Endothelial cell (in vitro differentiated cells): ENCODE measurements at regions not wholly inside any gene's neighbourhood (a gene's known extent, or its start where the extent isn't known, plus 50 kb on each side); places are given as distances from the start of the nearest gene placed in this dataset.
A peak's percentile ranks its signal among the peaks of the same experiment; 100 is the strongest.

Experiments used
- DNase-seq: peaks from one replicate; pipeline ENCODE4 v3.0.0; 2021; ENCODE audit warnings: low spot score
- H3K27ac Mint-ChIP-seq: one replicate; pipeline ENCODE4 v1.8.0; 2021; ENCODE audit warnings: mixed read lengths, inconsistent platforms; ENCODE audit not compliant: unreplicated experiment
- H3K27me3 Mint-ChIP-seq: one replicate; pipeline ENCODE4 v1.8.0; 2021; ENCODE audit warnings: mild to moderate bottlenecking, moderate library complexity, mixed read lengths, inconsistent platforms; ENCODE audit not compliant: unreplicated experiment
- H3K36me3 Mint-ChIP-seq: one replicate; pipeline ENCODE4 v1.8.0; 2021; ENCODE audit warnings: mild to moderate bottlenecking, low read depth, mixed read lengths, inconsistent platforms; ENCODE audit not compliant: unreplicated experiment
- H3K4me1 Mint-ChIP-seq: one replicate; pipeline ENCODE4 v1.8.0; 2021; ENCODE audit warnings: mild to moderate bottlenecking, mixed read lengths, inconsistent platforms; ENCODE audit not compliant: unreplicated experiment
- H3K4me3 Mint-ChIP-seq: one replicate; pipeline ENCODE4 v1.8.0; 2021; ENCODE audit warnings: mild to moderate bottlenecking, mixed read lengths, inconsistent platforms; ENCODE audit not compliant: unreplicated experiment
- H3K9me3 Mint-ChIP-seq: one replicate; pipeline ENCODE4 v1.8.0; 2021; ENCODE audit warnings: mixed read lengths, inconsistent platforms; ENCODE audit not compliant: unreplicated experiment
- CTCF ChIP-seq: fragments of 200-600 bp; sonication (generic); IDR thresholded peaks from one replicate; pipeline ENCODE4 v1.5.0; 2021; ENCODE audit warnings: antibody characterized with exemption; ENCODE audit not compliant: unreplicated experiment

GRCh38 chr5:82364497-82364896 is 86.3 kb upstream of the RPS23 start:
- Mint-ChIP-seq H3K27me3 (no peaks in the 10 kb centered on the region), H3K4me1 (peaks cover 6% of the 10 kb centered on the region), H3K9me3 (no peaks in the 10 kb centered on the region), H3K27ac (no peak overlapping the region), H3K36me3 (no peaks in the 10 kb centered on the region), H3K4me3 (no peak overlapping the region)
- peak; percentile 28 for DNase-seq
- no peak for TF ChIP-seq CTCF

- TF ChIP-seq CTCF, result no peak
- no peaks in the 10 kb centered on the region for H3K27me3 Mint-ChIP-seq
- no peaks in the 10 kb centered on the region for H3K9me3 Mint-ChIP-seq
- no peak overlapping the region for H3K4me3 Mint-ChIP-seq
- peaks cover 12% of the 10 kb centered on the region for H3K4me1 Mint-ChIP-seq
- DNase-seq, result no peak
- no peak overlapping the region for H3K27ac Mint-ChIP-seq
- H3K36me3 Mint-ChIP-seq, result no peaks in the 10 kb centered on the region
Observed at GRCh38 chr5:82363524-82363923, 85.4 kb upstream of the RPS23 start.

GRCh38 chr5:82362636-82363035 is 84.5 kb upstream of the RPS23 start:
- no peak overlapping the region for H3K4me3 Mint-ChIP-seq
- no peak overlapping the region for H3K27ac Mint-ChIP-seq
- no peaks in the 10 kb centered on the region for H3K27me3 Mint-ChIP-seq
- peaks cover 18% of the 10 kb centered on the region for H3K4me1 Mint-ChIP-seq
- no peak for DNase-seq
- H3K9me3 Mint-ChIP-seq, result no peaks in the 10 kb centered on the region
- no peak for TF ChIP-seq CTCF
- H3K36me3 Mint-ChIP-seq, result no peaks in the 10 kb centered on the region

GRCh38 chr5:82360022-82360421 is 81.9 kb upstream of the RPS23 start:
- no peak for TF ChIP-seq CTCF
- no peak for DNase-seq
- H3K4me1 Mint-ChIP-seq, result peaks cover 27% of the 10 kb centered on the region
- H3K36me3 Mint-ChIP-seq, result no peaks in the 10 kb centered on the region
- no peak overlapping the region for H3K27ac Mint-ChIP-seq
- no peaks in the 10 kb centered on the region for H3K9me3 Mint-ChIP-seq
- peaks cover 1% of the 10 kb centered on the region for H3K27me3 Mint-ChIP-seq
- H3K4me3 Mint-ChIP-seq, result no peak overlapping the region

GRCh38 chr5:82359272-82359671 is 81.1 kb upstream of the RPS23 start:
- Mint-ChIP-seq H3K9me3 (no peaks in the 10 kb centered on the region), H3K36me3 (no peaks in the 10 kb centered on the region), H3K27ac (no peak overlapping the region), H3K4me1 (peaks cover 22% of the 10 kb centered on the region), H3K4me3 (no peak overlapping the region), H3K27me3 (peaks cover 1% of the 10 kb centered on the region)
- no peak for TF ChIP-seq CTCF
- no peak for DNase-seq
